ENCODE measurements at regions not wholly inside any gene's neighbourhood (a gene's known extent, or its start where the extent isn't known, plus 50 kb on each side); places are given as distances from the start of the nearest gene placed in this dataset.

DNA sequence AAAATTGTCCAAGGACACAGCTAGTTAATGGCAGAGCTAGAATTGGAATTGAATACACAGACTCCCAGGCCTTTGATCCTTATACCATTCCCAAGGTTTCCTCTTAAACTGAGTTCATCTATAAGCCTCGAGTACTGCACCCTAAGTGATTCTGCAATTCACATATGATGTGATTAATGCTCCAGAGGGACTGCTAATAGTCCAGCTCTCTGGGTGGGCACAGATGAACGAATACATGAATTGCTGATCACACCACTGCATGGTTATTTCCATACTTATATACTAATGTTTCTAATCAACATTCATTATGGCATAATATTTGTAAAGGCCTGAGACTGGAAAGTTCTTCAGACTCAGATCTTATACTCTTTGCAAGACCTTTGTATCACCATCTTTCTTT lies 101.8 kb downstream of the NUFIP1 start:
- TF ChIP-seq, protein P1, sequence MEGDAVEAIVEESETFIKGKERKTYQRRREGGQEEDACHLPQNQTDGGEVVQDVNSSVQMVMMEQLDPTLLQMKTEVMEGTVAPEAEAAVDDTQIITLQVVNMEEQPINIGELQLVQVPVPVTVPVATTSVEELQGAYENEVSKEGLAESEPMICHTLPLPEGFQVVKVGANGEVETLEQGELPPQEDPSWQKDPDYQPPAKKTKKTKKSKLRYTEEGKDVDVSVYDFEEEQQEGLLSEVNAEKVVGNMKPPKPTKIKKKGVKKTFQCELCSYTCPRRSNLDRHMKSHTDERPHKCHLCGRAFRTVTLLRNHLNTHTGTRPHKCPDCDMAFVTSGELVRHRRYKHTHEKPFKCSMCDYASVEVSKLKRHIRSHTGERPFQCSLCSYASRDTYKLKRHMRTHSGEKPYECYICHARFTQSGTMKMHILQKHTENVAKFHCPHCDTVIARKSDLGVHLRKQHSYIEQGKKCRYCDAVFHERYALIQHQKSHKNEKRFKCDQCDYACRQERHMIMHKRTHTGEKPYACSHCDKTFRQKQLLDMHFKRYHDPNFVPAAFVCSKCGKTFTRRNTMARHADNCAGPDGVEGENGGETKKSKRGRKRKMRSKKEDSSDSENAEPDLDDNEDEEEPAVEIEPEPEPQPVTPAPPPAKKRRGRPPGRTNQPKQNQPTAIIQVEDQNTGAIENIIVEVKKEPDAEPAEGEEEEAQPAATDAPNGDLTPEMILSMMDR (IDR thresholded peaks at IDR 0.05 in 2 of 3, conservative IDR thresholded peaks at IDR 0.05 in 1 of 3; ENCODE audit: borderline replicate concordance in 1 of 3, insufficient read depth in 1 of 3, low read depth in 2 of 3, low read length in 2 of 3) = no peak
- TF ChIP-seq, protein P2, sequence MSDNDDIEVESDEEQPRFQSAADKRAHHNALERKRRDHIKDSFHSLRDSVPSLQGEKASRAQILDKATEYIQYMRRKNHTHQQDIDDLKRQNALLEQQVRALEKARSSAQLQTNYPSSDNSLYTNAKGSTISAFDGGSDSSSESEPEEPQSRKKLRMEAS (IDR thresholded peaks at IDR 0.05) = no peak
- TF ChIP-seq EZH2phosphoT487 (IDR thresholded peaks at IDR 0.05; ENCODE audit: borderline replicate concordance) = no peak
- TF ChIP-seq YY1 (IDR thresholded peaks at IDR 0.05; ENCODE audit: extremely low read depth, insufficient replicate concordance, low read depth, low read length) = no peak
- TF ChIP-seq POLR2A (IDR thresholded peaks at IDR 0.05; ENCODE audit: borderline replicate concordance, extremely low read depth, insufficient read depth, insufficient read length) = no peak
- TF ChIP-seq EZH2 (IDR thresholded peaks at IDR 0.05) = no peak
- TF ChIP-seq, protein P3, sequence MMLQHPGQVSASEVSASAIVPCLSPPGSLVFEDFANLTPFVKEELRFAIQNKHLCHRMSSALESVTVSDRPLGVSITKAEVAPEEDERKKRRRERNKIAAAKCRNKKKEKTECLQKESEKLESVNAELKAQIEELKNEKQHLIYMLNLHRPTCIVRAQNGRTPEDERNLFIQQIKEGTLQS (IDR thresholded peaks at IDR 0.05) = no peak
- no peak for TF ChIP-seq JUND (IDR thresholded peaks at IDR 0.05)
- TF ChIP-seq, protein P4, sequence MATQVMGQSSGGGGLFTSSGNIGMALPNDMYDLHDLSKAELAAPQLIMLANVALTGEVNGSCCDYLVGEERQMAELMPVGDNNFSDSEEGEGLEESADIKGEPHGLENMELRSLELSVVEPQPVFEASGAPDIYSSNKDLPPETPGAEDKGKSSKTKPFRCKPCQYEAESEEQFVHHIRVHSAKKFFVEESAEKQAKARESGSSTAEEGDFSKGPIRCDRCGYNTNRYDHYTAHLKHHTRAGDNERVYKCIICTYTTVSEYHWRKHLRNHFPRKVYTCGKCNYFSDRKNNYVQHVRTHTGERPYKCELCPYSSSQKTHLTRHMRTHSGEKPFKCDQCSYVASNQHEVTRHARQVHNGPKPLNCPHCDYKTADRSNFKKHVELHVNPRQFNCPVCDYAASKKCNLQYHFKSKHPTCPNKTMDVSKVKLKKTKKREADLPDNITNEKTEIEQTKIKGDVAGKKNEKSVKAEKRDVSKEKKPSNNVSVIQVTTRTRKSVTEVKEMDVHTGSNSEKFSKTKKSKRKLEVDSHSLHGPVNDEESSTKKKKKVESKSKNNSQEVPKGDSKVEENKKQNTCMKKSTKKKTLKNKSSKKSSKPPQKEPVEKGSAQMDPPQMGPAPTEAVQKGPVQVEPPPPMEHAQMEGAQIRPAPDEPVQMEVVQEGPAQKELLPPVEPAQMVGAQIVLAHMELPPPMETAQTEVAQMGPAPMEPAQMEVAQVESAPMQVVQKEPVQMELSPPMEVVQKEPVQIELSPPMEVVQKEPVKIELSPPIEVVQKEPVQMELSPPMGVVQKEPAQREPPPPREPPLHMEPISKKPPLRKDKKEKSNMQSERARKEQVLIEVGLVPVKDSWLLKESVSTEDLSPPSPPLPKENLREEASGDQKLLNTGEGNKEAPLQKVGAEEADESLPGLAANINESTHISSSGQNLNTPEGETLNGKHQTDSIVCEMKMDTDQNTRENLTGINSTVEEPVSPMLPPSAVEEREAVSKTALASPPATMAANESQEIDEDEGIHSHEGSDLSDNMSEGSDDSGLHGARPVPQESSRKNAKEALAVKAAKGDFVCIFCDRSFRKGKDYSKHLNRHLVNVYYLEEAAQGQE (IDR thresholded peaks at IDR 0.05; ENCODE audit: low read depth) = no peak
- TF ChIP-seq POLR2AphosphoS5 (IDR thresholded peaks at IDR 0.05; ENCODE audit: low read depth, low read length) = no peak
- TF ChIP-seq FOSL1 (IDR thresholded peaks at IDR 0.05; ENCODE audit: low read depth) = no peak

Measured in HCT116 (cell line).